HL-60 (cell line): ENCODE measurements at regions not wholly inside any gene's neighbourhood (a gene's known extent, or its start where the extent isn't known, plus 50 kb on each side); places are given as distances from the start of the nearest gene placed in this dataset.

Source experiments
- DNase-seq, 2 experiments: peaks; one replicate each; pipeline ENCODE4 v3.0.0-alpha.2; 2010 to 2020; ENCODE audit warnings: low read depth in 1 of 2, low spot score in 1 of 2
- H3K27ac ChIP-seq: fragments of 250-450 bp; sonication (Bioruptor Pico); replicated peaks from 2 replicates; pipeline ENCODE4 v1.5.1; 2020; ENCODE audit warnings: mild to moderate bottlenecking, moderate library complexity
- H3K27me3 ChIP-seq: fragments of 250-450 bp; sonication (Bioruptor Pico); 2 replicates; pipeline ENCODE4 v1.5.1; 2021; ENCODE audit warnings: mild to moderate bottlenecking, moderate library complexity; ENCODE audit not compliant: insufficient read depth, poor library complexity, severe bottlenecking
- H3K4me3 ChIP-seq: replicated peaks from 2 replicates; pipeline ENCODE4 v1.5.1; 2011; ENCODE audit warnings: mild to moderate bottlenecking, control low read depth, low read length; ENCODE audit not compliant: insufficient read depth
- GABPA ChIP-seq: IDR thresholded peaks from 2 replicates; pipeline ENCODE4 v1.6.1; 2012; ENCODE audit warnings: low read depth
- POLR2AphosphoS5 ChIP-seq: IDR thresholded peaks from 2 replicates; pipeline ENCODE4 v1.6.1; 2012; ENCODE audit warnings: low read depth
- SPI1 ChIP-seq: IDR thresholded peaks from 2 replicates; pipeline ENCODE4 v1.6.1; 2012; ENCODE audit warnings: low read depth, mild to moderate bottlenecking, borderline replicate concordance
- TF ChIP-seq, protein P1 (sequence below): IDR thresholded peaks from 2 replicates; pipeline ENCODE4 v1.6.1; 2012; ENCODE audit warnings: low read depth; ENCODE audit not compliant: insufficient replicate concordance
- TF ChIP-seq, protein P2 (sequence below): IDR thresholded peaks from one replicate; pipeline ENCODE4 v1.5.1; 2011; ENCODE audit warnings: low read length, control low read depth, inconsistent platforms; ENCODE audit not compliant: insufficient read depth

DNA sequence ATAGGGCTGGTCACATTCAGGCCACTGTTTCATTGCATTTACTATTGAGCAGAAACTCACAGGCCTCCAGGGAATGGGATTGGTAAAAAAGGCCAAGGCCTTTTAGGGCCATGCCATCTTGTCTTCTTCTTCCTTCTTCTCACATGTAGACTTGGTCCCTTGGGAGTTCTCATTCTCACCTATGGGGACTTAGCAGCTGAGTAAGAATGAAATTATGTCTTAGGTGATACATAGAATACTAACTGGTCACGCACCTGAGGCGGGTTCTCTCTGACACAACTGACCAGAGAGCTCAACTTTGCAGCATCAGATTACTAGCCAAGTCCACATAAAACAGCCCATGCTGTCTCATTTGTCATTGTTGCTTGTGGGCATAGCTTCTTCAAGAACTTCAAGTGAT lies 641.8 kb downstream of the EFNA5 start:
- TF ChIP-seq GABPA = no peak
- no peak overlapping the region for H3K27ac ChIP-seq
- no peak overlapping the region for H3K4me3 ChIP-seq
- DNase-seq = no peak
- no peaks in the 10 kb centered on the region for H3K27me3 ChIP-seq

DNA sequence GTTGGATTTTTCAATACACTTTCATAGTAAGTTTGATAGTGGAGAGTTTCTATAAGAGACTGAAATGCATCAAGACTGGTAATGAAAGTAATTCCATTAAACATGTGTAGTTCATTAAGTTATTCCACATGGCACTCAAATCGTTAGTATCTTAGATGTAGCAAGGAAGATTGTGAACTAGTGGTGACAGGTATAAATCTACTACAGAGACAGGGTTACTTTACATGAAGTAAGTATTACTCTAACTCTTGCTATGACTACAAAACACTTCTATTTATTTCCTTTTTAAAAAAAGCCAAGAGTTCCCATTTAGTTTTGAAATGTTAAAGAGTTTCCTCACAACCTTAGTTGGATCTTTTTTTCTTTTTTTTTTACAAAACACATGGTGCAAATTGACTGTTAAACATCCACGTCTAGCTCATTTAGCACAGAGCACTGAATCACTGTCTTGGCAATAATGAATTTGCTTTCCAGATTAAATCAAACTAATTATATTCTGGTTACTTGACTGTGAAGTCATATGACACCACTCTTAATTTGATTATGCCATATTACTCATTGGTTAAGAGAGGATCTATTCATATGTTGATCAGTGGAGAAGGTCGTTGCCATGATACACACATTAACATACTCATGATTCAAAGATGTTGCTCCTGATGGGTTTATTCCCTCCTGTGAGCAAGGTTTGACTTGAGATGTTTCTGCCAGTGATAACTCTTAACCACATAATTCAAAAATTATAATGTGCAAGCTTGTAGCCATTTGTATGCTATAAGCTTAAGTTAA lies 644.8 kb downstream of the EFNA5 start:
- Histone ChIP-seq H3K4me3 (no peak overlapping the region), H3K27ac (no peak overlapping the region), H3K27me3 (no peaks in the 10 kb centered on the region)
- no peak for DNase-seq
- no peak for TF ChIP-seq GABPA
- TF ChIP-seq, protein P1, sequence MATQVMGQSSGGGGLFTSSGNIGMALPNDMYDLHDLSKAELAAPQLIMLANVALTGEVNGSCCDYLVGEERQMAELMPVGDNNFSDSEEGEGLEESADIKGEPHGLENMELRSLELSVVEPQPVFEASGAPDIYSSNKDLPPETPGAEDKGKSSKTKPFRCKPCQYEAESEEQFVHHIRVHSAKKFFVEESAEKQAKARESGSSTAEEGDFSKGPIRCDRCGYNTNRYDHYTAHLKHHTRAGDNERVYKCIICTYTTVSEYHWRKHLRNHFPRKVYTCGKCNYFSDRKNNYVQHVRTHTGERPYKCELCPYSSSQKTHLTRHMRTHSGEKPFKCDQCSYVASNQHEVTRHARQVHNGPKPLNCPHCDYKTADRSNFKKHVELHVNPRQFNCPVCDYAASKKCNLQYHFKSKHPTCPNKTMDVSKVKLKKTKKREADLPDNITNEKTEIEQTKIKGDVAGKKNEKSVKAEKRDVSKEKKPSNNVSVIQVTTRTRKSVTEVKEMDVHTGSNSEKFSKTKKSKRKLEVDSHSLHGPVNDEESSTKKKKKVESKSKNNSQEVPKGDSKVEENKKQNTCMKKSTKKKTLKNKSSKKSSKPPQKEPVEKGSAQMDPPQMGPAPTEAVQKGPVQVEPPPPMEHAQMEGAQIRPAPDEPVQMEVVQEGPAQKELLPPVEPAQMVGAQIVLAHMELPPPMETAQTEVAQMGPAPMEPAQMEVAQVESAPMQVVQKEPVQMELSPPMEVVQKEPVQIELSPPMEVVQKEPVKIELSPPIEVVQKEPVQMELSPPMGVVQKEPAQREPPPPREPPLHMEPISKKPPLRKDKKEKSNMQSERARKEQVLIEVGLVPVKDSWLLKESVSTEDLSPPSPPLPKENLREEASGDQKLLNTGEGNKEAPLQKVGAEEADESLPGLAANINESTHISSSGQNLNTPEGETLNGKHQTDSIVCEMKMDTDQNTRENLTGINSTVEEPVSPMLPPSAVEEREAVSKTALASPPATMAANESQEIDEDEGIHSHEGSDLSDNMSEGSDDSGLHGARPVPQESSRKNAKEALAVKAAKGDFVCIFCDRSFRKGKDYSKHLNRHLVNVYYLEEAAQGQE = no peak
- no peak for TF ChIP-seq SPI1
- TF ChIP-seq POLR2AphosphoS5 = no peak
- TF ChIP-seq, protein P2, sequence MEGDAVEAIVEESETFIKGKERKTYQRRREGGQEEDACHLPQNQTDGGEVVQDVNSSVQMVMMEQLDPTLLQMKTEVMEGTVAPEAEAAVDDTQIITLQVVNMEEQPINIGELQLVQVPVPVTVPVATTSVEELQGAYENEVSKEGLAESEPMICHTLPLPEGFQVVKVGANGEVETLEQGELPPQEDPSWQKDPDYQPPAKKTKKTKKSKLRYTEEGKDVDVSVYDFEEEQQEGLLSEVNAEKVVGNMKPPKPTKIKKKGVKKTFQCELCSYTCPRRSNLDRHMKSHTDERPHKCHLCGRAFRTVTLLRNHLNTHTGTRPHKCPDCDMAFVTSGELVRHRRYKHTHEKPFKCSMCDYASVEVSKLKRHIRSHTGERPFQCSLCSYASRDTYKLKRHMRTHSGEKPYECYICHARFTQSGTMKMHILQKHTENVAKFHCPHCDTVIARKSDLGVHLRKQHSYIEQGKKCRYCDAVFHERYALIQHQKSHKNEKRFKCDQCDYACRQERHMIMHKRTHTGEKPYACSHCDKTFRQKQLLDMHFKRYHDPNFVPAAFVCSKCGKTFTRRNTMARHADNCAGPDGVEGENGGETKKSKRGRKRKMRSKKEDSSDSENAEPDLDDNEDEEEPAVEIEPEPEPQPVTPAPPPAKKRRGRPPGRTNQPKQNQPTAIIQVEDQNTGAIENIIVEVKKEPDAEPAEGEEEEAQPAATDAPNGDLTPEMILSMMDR = no peak

- no peak overlapping the region for H3K4me3 ChIP-seq
- H3K27ac ChIP-seq = no peak overlapping the region
- H3K27me3 ChIP-seq = no peaks in the 10 kb centered on the region
- TF ChIP-seq, protein P1 = no peak
- no peak for TF ChIP-seq GABPA
- no peak for TF ChIP-seq POLR2AphosphoS5
- TF ChIP-seq, protein P2 = no peak
- TF ChIP-seq SPI1 = no peak
- no peak for DNase-seq
Observed at GRCh38 chr5:107023732-107024131, 647.0 kb downstream of the EFNA5 start.

DNA sequence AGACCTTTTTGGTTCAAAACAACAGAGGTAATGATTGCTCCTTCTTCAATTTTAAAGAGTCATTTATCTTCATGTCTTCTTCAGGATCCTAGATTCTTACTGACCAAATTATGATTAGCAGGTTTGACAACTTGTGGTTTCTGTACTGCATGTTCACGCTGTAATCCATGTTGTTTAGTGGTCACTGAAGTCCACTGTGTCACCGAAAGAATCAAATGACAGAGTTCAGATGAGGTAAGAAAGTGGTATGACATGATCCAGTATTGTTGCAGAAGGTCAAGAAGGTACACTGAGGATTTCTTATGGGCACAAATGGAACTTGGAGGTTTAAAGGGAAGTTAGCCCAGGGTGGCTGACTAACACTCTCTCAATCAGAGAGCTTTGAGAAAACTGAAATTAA lies 649.2 kb downstream of the EFNA5 start:
- DNase-seq = no peak
- TF ChIP-seq POLR2AphosphoS5 = no peak
- TF ChIP-seq SPI1 = no peak
- TF ChIP-seq, protein P1 = no peak
- TF ChIP-seq GABPA = no peak
- TF ChIP-seq, protein P2 = no peak
- H3K4me3 ChIP-seq = no peak overlapping the region
- H3K27me3 ChIP-seq = no peaks in the 10 kb centered on the region
- H3K27ac ChIP-seq = no peak overlapping the region
